ENCODE measurements at regions not wholly inside any gene's neighbourhood (a gene's known extent, or its start where the extent isn't known, plus 50 kb on each side); places are given as distances from the start of the nearest gene placed in this dataset.

DNA sequence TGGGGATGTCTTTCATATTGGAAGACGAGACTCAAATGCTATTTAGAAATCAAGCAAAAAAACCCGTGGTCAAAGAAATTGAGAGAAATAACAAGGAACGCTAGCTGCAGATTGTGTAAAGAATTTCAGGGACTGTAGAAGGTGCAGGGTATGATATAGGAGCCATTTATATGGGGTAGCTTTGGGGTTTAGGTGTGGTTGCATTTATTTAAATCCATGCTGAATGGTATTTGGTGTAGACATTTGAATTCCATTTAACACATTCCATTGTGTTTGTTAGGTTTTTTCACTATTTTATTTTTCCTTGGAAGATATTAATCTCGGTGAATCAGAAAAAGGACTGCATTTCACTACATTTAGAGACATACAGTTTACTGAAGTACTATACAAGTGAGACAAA is 341.0 kb upstream of the GALNTL6 start:
- Histone ChIP-seq H3K9me3 (no peaks in the 10 kb centered on the region), H3K36me3 (no peaks in the 10 kb centered on the region), H3K27me3 (no peaks in the 10 kb centered on the region), H3K4me3 (no peak overlapping the region), H3K4me1 (no peaks in the 10 kb centered on the region), H3K27ac (no peak overlapping the region)
- WGBS, 5 donors, result 83 to 89% (median 86%) methylated on average over 4 of the region's 4 CpGs
- DNase-seq, result no peak
- TF ChIP-seq EP300 (IDR thresholded peaks at IDR 0.05) (no peak), POLR2A (IDR thresholded peaks at IDR 0.05) (no peak)
- intact Hi-C loops (cut with DNase I; ENCODE audit: low total_unique reads), result no loop called here

DNA sequence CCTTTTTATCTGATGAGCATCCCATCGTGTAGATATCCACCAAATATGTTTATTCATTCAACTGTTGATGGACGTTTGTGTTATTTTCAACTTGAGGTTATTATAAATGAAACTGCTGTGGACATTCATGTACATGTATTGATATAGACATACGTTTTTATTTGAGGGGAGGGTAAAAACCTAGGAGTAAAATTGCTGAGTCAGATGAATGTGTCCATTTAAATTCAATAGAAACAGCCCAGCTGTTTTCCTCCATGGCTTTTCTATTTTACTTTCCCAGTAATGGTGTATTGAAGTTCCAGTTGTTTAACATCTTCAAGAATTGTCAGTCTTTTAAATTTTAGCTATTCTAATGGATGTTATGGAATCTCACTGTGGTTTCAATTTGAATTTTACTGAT is 348.7 kb upstream of the GALNTL6 start:
- Histone ChIP-seq H3K4me1 (no peaks in the 10 kb centered on the region), H3K9me3 (peaks cover 0 to 4% (median 0%) of the 10 kb centered on the region in 4 donors), H3K27me3 (no peaks in the 10 kb centered on the region), H3K36me3 (no peaks in the 10 kb centered on the region), H3K27ac (no peak overlapping the region), H3K4me3 (no peak overlapping the region)
- DNase-seq, result no peak
- 52 to 64% (median 54%) methylated on average over 3 of the region's 3 CpGs for WGBS, 5 donors
- TF ChIP-seq EP300 (IDR thresholded peaks at IDR 0.05) (no peak), POLR2AphosphoS5 (IDR thresholded peaks at IDR 0.05) (no peak), POLR2A (IDR thresholded peaks at IDR 0.05) (no peak)
- TF ChIP-seq, protein P1, sequence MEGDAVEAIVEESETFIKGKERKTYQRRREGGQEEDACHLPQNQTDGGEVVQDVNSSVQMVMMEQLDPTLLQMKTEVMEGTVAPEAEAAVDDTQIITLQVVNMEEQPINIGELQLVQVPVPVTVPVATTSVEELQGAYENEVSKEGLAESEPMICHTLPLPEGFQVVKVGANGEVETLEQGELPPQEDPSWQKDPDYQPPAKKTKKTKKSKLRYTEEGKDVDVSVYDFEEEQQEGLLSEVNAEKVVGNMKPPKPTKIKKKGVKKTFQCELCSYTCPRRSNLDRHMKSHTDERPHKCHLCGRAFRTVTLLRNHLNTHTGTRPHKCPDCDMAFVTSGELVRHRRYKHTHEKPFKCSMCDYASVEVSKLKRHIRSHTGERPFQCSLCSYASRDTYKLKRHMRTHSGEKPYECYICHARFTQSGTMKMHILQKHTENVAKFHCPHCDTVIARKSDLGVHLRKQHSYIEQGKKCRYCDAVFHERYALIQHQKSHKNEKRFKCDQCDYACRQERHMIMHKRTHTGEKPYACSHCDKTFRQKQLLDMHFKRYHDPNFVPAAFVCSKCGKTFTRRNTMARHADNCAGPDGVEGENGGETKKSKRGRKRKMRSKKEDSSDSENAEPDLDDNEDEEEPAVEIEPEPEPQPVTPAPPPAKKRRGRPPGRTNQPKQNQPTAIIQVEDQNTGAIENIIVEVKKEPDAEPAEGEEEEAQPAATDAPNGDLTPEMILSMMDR (IDR thresholded peaks at IDR 0.05), result no peak
- intact Hi-C loops (cut with DNase I; ENCODE audit: low total_unique reads), result no loop called here

DNA sequence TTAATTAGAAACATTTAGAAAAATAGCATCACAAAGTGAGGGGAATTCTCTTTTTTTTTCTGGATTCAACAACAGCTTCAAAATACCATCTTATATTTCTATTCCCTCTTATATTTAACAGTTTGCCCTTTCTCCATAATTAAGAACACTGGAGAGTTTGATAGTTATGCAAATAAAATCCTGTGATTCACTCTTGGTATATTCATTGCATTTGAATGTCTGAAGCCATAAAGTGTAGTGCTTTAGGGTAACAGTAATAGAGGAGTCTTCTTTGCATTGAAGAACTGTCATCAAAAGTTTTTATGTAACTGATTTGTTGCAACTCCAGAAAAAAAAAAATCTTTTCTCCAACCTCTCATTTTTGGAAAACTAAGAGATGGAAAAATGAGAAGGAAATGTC is 352.0 kb upstream of the GALNTL6 start:
- Histone ChIP-seq H3K27me3 (no peaks in the 10 kb centered on the region), H3K9me3 (peaks cover 0 to 4% (median 0%) of the 10 kb centered on the region in 4 donors), H3K36me3 (no peaks in the 10 kb centered on the region), H3K4me1 (no peaks in the 10 kb centered on the region), H3K27ac (no peak overlapping the region), H3K4me3 (no peak overlapping the region)
- DNase-seq, result no peak
- no peak for TF ChIP-seq POLR2A (IDR thresholded peaks at IDR 0.05)
- TF ChIP-seq POLR2AphosphoS5 (IDR thresholded peaks at IDR 0.05), result no peak
- TF ChIP-seq, protein P1 (IDR thresholded peaks at IDR 0.05), result no peak
- TF ChIP-seq EP300 (IDR thresholded peaks at IDR 0.05), result no peak
- intact Hi-C loops (cut with DNase I; ENCODE audit: low total_unique reads), result no loop called here

DNA sequence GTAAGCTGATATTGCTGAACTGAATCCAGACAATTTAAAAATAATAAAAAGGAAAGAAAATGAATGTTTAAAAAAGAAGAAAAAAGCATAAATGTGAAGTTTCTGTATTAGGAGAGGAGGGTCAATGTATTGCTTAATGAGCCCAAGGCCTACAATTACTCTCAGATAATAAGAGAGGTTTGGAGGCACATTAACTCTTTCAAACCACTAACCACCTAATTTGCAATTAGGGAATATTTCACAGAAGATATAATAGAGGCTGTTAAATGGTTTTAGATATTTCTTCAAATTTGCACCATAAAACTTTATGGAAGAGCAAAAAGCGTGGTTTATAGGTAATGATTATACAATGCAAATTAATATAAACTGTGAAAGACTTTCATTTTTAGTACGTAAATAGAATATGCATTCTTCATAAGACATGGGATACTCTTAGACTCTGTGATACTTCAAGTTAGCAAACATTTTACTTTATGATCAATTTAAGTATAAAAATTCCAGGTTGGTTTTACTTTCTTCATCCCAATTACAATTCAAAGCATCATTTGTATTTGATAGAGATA is 364.2 kb upstream of the GALNTL6 start:
- 81 to 92% (median 85%) methylated on average over 2 of the region's 2 CpGs for WGBS, 5 donors
- DNase-seq, result no peak
- H3K27ac ChIP-seq, result no peak overlapping the region
- no peaks in the 10 kb centered on the region for H3K36me3 ChIP-seq
- H3K4me1 ChIP-seq, result no peaks in the 10 kb centered on the region
- no peaks in the 10 kb centered on the region for H3K27me3 ChIP-seq
- no peaks in the 10 kb centered on the region for H3K9me3 ChIP-seq
- no peak overlapping the region for H3K4me3 ChIP-seq
- TF ChIP-seq, protein P1 (IDR thresholded peaks at IDR 0.05), result no peak
- TF ChIP-seq POLR2AphosphoS5 (IDR thresholded peaks at IDR 0.05) (no peak), POLR2A (IDR thresholded peaks at IDR 0.05) (no peak), EP300 (IDR thresholded peaks at IDR 0.05) (no peak)
- intact Hi-C loops (cut with DNase I; ENCODE audit: low total_unique reads), result no loop called here

DNA sequence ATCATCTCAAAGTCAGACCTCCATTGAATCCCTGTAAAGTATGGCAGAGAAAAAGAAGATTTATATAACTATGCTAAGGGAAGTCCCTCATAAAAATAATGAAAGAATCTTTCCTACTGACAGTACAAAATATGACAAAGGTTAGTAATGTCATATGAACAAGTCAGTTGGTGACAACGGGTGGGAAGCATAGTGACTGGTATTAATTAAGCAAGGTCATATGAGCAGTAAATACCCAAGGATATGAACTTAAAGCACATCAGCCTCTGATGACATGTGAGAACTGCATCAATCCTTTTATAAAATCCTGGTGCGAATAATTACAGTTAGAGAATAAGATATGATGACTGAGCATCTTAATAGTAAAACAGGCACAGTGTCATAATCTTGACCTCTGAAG is 364.8 kb upstream of the GALNTL6 start:
- H3K27me3 ChIP-seq, result no peaks in the 10 kb centered on the region
- no peaks in the 10 kb centered on the region for H3K9me3 ChIP-seq
- intact Hi-C loops (cut with DNase I; ENCODE audit: low total_unique reads), result no loop called here

More for the DNA sequence above, 364.8 kb upstream of the GALNTL6 start:
- H3K4me1 ChIP-seq, result no peaks in the 10 kb centered on the region
- H3K36me3 ChIP-seq, result no peaks in the 10 kb centered on the region
- H3K4me3 ChIP-seq, result no peak overlapping the region
- H3K27ac ChIP-seq, result no peak overlapping the region
- no peak for DNase-seq
- TF ChIP-seq EP300 (IDR thresholded peaks at IDR 0.05), result no peak
- no peak for TF ChIP-seq POLR2AphosphoS5 (IDR thresholded peaks at IDR 0.05)
- TF ChIP-seq, protein P1 (IDR thresholded peaks at IDR 0.05), result no peak
- no peak for TF ChIP-seq POLR2A (IDR thresholded peaks at IDR 0.05)
- WGBS, 5 donors, result 77 to 92% (median 87%) methylated on average over 2 of the region's 2 CpGs
